PC-3 (cell line): ENCODE measurements at regions not wholly inside any gene's neighbourhood (a gene's known extent, or its start where the extent isn't known, plus 50 kb on each side); places are given as distances from the start of the nearest gene placed in this dataset.

Experiments used
- ATAC-seq: fragments of 200-7000 bp; cut with Tn5 transposase; 2 replicates; pipeline ENCODE4 v1.9.1; 2020; ENCODE audit warnings: mild to moderate bottlenecking, moderate library complexity
- BruUV-seq: library from RNA; stranded (reverse); fragments of 400-500 nt; replicated peaks from 2 replicates; lab custom pipeline; 2021; lab: Mats Ljungman, UMichigan
- CTCF ChIA-PET: fragments of 300-600 bp; sonication (Branson Sonifier 250); formaldehyde crosslinking; loops from one replicate; lab custom pipeline; 2022; ENCODE audit warnings: antibody characterized with exemption; lab: Charles Lee
- POLR2A ChIA-PET: fragments of 300-600 bp; sonication (Branson Sonifier 250); formaldehyde crosslinking; loops from one replicate; lab custom pipeline; 2022; ENCODE audit warnings: antibody characterized with exemption; ENCODE audit not compliant: unreplicated experiment; lab: Charles Lee
- DNase-seq: peaks from one replicate; pipeline ENCODE4 v3.0.0-alpha.2; 2015
- H2AFZ ChIP-seq: fragments of 300-600 bp; sonication (generic); 2 replicates; pipeline ENCODE4 v1.6.0; 2016; ENCODE audit warnings: antibody characterized with exemption, low read length
- H3F3A ChIP-seq: fragments of 300-600 bp; sonication (generic); one replicate; pipeline ENCODE4 v1.6.0; 2017; ENCODE audit warnings: antibody characterized with exemption, low read length, control low read depth, mild to moderate bottlenecking; ENCODE audit not compliant: unreplicated experiment
- H3K27ac ChIP-seq: fragments of 300-600 bp; sonication (generic); 2 replicates; pipeline ENCODE4 v1.5.1; 2016; ENCODE audit warnings: mild to moderate bottlenecking, low read length
- H3K27me3 ChIP-seq: fragments of 300-600 bp; sonication (generic); 2 replicates; pipeline ENCODE4 v1.6.1; 2016; ENCODE audit warnings: low read length, mixed read lengths
- H3K36me3 ChIP-seq: fragments of 300-600 bp; sonication (generic); 2 replicates; pipeline ENCODE4 v1.6.1; 2016; ENCODE audit warnings: low read depth, mixed run types, low read length, mixed read lengths
- H3K4me1 ChIP-seq: fragments of 300-600 bp; sonication (generic); 2 replicates; pipeline ENCODE4 v1.5.1; 2016; ENCODE audit warnings: low read length; ENCODE audit not compliant: insufficient read depth
- H3K4me2 ChIP-seq: fragments of 300-600 bp; sonication (generic); 2 replicates; pipeline ENCODE4 v1.6.0; 2016; ENCODE audit warnings: low read length
- H3K4me3 ChIP-seq: fragments of 300-600 bp; sonication (generic); 2 replicates; pipeline ENCODE4 v1.5.1; 2016; ENCODE audit warnings: mild to moderate bottlenecking, low read length, mixed read lengths
- H3K79me2 ChIP-seq: fragments of 300-600 bp; sonication (generic); 2 replicates; pipeline ENCODE4 v1.6.1; 2017; ENCODE audit warnings: low read length, mixed read lengths
- H3K9ac ChIP-seq: fragments of 300-600 bp; sonication (generic); 2 replicates; pipeline ENCODE4 v1.6.0; 2016; ENCODE audit warnings: mild to moderate bottlenecking, low read length
- H3K9me2 ChIP-seq: fragments of 300-600 bp; sonication (generic); replicated peaks from 2 replicates; pipeline ENCODE4 v1.6.1; 2016; ENCODE audit warnings: mixed run types, low read length, mixed read lengths
- H3K9me3 ChIP-seq: fragments of 300-600 bp; sonication (generic); 2 replicates; pipeline ENCODE4 v1.6.1; 2016; ENCODE audit warnings: low read length, mixed read lengths
- H4K20me1 ChIP-seq: fragments of 300-600 bp; sonication (generic); 2 replicates; pipeline ENCODE4 v1.6.1; 2016; ENCODE audit warnings: low read length, mixed read lengths
- CTCF ChIP-seq: fragments of 300-600 bp; sonication (generic); conservative IDR thresholded peaks from 2 replicates; pipeline ENCODE4 v1.5.1; 2017; ENCODE audit warnings: antibody characterized with exemption, low read depth, mild to moderate bottlenecking, low read length
- EZH2 ChIP-seq: fragments of 300-600 bp; sonication (generic); IDR thresholded peaks from one replicate; pipeline ENCODE4 v1.6.1; 2017; ENCODE audit warnings: antibody characterized with exemption, mild to moderate bottlenecking, low read length; ENCODE audit not compliant: unreplicated experiment
- EZH2phosphoT487 ChIP-seq: fragments of 300-600 bp; sonication (generic); IDR thresholded peaks from 2 replicates; pipeline ENCODE4 v1.6.1; 2018; ENCODE audit warnings: mild to moderate bottlenecking, antibody characterized with exemption, low read length, borderline replicate concordance
- intact Hi-C: fragments of 100-400 bp; cut with micrococcal nuclease; formaldehyde crosslinking; loops from 2 replicates; pipeline ENCODE4 v1.9.0; 2023

GRCh38 chr18:55713707-55714106, 125.7 kb upstream of the TCF4 start:
- Histone ChIP-seq H2AFZ (no peak overlapping the region), H3K27me3 (no peaks in the 10 kb centered on the region), H4K20me1 (no peaks in the 10 kb centered on the region), H3F3A (no peaks in the 10 kb centered on the region), H3K4me3 (no peak overlapping the region), H3K9ac (no peak overlapping the region), H3K79me2 (no peaks in the 10 kb centered on the region), H3K27ac (no peak overlapping the region), H3K9me2 (no peaks in the 10 kb centered on the region), H3K36me3 (no peaks in the 10 kb centered on the region), H3K9me3 (no peaks in the 10 kb centered on the region), H3K4me2 (no peak overlapping the region), H3K4me1 (no peaks in the 10 kb centered on the region)
- DNase-seq (no peak), ATAC-seq (no peak)
- BruUV-seq: no TSS peak
- CTCF ChIA-PET: no interaction called here
- TF ChIP-seq CTCF: no peak
- TF ChIP-seq EZH2phosphoT487: no peak
- no peak for TF ChIP-seq EZH2
- POLR2A ChIA-PET: no interaction called here
- intact Hi-C loops: no loop called here

- intact Hi-C loops: no loop called here
- Histone ChIP-seq H3F3A (no peaks in the 10 kb centered on the region), H3K79me2 (no peaks in the 10 kb centered on the region), H2AFZ (no peak overlapping the region), H3K9me3 (no peaks in the 10 kb centered on the region), H3K4me3 (no peak overlapping the region), H3K4me1 (no peaks in the 10 kb centered on the region), H3K9ac (no peak overlapping the region), H3K36me3 (peaks cover 3% of the 10 kb centered on the region; the same call in 1 of the 2 replicates), H3K9me2 (no peaks in the 10 kb centered on the region), H3K27me3 (no peaks in the 10 kb centered on the region), H3K4me2 (no peak overlapping the region), H3K27ac (no peak overlapping the region), H4K20me1 (no peaks in the 10 kb centered on the region)
- TF ChIP-seq EZH2: no peak
- TF ChIP-seq CTCF: no peak
- no peak for TF ChIP-seq EZH2phosphoT487
- POLR2A ChIA-PET: no interaction called here
- no peak for ATAC-seq
- DNase-seq: no peak
- CTCF ChIA-PET: no interaction called here
- no TSS peak for BruUV-seq
Measured at GRCh38 chr18:55706898-55707297, 118.9 kb upstream of the TCF4 start.

DNA sequence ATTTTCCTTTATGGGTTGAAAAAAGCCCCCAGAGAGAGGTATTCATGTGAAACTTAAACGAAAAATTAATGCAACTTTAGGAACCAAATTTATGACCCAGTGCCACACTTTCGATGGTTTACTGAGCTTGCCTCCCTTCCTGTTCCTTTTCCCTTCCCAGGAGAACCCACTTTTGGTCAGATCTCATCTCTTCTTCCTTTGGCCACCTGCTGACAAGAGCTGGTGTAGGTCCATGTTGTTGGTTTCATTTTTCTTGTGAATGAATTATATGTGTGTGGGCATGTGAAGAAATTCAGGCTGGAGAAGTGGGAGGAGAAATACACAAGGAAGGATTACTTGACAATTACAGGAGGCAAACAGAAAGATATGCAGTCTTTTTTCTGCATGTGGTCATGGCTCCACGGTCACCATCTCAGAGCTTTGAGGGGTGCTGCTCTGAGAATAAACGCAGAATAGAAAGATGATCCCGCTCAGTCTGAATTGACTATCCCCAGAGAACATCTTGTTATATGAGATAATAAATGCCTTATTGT, 111.3 kb upstream of the TCF4 start:
- no peaks in the 10 kb centered on the region for H3K27me3 ChIP-seq
- H3K9me3 ChIP-seq: no peaks in the 10 kb centered on the region
- H3K79me2 ChIP-seq: no peaks in the 10 kb centered on the region
- no peak overlapping the region for H3K9ac ChIP-seq
- H3F3A ChIP-seq: no peaks in the 10 kb centered on the region
- no peak overlapping the region for H3K4me3 ChIP-seq
- H3K4me2 ChIP-seq: no peak overlapping the region
- no peaks in the 10 kb centered on the region for H3K9me2 ChIP-seq
- no peak overlapping the region for H2AFZ ChIP-seq
- intact Hi-C loops: no loop called here
- no peak for TF ChIP-seq EZH2phosphoT487
- no peak for TF ChIP-seq CTCF
- no peak for TF ChIP-seq EZH2
- H3K27ac ChIP-seq: no peak overlapping the region
- no TSS peak for BruUV-seq
- no peaks in the 10 kb centered on the region for H3K4me1 ChIP-seq
- ATAC-seq (no peak), DNase-seq (no peak)
- no peaks in the 10 kb centered on the region for H4K20me1 ChIP-seq
- CTCF ChIA-PET: no interaction called here
- POLR2A ChIA-PET: interaction anchor here (0.5 kb wide), 1 partner anchor 250 kb away, joined by 3 read pairs; no protein-coding TSS in a partner anchor
- H3K36me3 ChIP-seq: peaks cover 2% of the 10 kb centered on the region; the same call in 1 of the 2 replicates
